HG03469 (cell line): ENCODE measurements at regions not wholly inside any gene's neighbourhood (a gene's known extent, or its start where the extent isn't known, plus 50 kb on each side); places are given as distances from the start of the nearest gene placed in this dataset.

Experiments
- ATAC-seq: cut with Tn5 transposase; IDR thresholded peaks from one replicate; pipeline ENCODE4 v1.9.1; 2021; ENCODE audit warnings: mild to moderate bottlenecking, moderate library complexity, moderate number of reproducible peaks; ENCODE audit not compliant: unreplicated experiment

DNA sequence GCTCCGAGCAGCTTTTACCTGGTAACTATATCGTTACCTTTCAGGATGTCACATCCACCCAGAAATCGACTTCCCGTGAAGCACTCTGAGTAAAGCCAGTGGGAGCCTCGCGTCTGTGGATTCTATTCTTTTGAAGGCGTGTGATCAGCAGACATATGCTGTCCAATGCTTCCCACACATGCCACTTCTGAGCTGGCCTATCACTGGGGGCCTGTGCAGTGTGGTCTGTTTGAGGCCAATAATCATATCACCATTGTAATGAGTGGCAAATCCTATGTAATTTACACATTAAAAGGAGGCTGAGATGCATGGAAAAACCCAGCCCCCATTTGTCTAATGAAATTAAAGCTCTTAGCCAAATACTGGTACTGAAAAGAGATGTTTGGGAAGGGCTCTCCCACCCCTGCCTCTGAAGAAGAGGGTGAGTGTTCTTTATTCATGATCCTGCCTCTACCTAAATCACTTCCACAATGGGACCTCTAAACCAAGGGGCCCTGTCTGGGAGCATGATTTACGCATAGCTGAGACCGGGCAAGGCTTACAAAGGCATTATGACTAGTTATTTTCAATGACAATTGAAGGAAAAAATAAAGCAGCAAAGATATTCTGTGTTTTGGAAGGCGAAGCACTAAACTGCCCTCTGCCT is 686.8 kb downstream of the ZEB2 start:
- no peak for ATAC-seq

DNA sequence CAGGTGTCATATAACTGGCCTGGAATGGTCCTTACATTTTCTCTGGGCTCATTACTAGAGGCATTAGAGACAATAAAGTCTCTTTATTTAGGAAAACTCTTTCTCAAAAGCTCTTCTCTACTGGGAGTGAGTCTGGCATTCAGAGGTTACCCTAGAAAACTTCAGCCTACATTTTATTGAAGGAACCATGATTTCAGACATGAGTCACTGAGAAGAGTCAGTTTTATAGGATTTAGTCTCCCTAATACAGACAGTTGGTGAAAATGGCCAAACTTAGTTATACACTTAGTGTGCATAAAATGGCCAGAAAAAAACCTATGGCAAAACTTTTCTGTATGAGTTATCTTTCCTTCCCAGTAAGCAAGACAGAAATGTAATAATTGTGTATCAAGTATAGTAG is 689.4 kb downstream of the ZEB2 start:
- no peak for ATAC-seq

DNA sequence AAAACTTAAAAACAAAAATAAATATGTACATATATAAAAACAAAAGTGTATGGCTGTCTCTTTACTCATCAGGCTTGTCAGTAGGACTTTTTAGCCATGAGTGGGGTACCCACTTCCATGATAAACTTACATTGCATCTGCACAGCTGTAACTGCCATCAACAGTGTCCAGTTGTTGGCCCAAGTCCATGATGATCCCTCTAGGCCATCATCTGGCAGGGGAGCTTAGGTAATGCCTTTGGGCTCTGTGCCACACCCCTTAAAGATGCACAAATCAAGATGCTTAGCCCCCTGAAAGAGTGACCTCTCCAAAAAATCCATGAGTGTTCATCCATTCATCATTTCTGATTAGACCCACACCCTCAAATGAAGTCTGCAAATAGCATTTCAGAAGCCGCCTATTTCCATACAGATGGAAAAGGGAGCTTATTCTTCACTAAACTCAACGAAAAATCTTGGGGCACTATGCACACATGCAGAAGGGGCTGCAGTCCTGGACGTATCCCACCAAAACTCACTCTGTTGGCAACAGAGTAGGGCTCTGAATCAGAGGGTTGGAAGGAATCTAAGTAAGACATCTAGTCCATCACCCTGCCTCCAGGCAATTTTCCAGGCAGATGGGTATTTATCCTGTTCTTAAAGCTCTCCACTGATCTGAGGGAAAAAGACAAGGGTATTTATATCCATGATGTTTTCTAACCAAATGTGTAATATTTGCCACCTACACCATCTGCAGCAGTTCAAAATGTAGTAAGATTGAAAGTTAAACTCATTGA is 691.0 kb downstream of the ZEB2 start:
- ATAC-seq: no peak

DNA sequence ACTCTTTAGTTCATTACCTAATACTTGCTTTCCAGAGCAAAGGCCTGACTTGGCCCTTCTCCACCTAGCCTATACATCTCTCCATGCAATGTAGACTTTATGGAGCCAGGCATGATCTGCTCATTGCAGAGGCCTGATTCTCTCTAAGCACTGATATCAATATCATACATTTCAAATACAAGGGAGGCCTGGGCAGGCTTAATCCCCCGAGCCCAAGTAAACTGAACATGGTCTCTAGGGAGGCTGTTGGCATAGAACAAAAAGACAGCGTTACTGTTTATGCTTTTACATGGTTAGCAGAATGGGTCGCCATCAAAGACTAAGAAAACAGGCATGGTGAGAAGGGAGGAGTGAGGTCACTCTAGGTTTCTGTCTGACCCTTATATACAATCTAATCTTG is 695.1 kb downstream of the ZEB2 start:
- no peak for ATAC-seq

DNA sequence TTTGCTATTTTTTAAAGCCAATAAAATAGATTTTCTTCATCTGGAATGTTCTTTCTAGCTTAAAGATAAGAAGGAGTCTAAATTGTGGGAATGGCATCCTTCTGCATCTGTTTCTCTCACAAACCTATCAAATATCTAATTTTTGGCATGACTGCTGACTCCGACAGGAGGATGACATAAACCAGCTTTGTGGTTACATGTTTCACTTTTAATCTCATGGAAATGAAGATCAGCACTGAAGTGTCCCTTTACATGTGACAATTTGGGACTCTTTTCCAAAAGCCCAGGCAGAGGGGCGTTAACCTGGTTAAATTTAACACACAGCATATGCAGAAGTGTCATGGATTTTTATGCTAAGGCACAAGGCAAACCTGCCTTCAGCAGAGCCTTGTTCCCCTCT is 694.7 kb downstream of the ARHGAP15 start:
- ATAC-seq: no peak

DNA sequence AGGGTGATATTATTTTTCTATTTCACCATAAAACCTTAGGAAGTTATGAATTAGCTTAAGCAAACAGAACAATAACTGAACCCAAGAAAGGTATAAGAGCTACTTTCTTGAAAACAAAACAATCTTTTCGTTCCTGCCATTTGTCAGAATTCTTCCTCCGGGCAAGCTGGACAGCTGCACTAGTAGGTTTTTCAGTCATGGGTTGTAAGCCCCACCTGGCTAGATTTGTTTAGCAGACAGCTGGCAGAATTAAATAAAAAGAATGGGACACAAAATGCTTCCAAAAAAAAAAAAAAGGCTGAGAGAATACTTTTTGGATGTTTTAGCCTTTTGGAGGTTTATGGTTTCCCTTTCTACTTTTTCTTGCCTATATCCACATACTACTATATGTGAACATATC is 694.1 kb downstream of the ARHGAP15 start:
- ATAC-seq: no peak

DNA sequence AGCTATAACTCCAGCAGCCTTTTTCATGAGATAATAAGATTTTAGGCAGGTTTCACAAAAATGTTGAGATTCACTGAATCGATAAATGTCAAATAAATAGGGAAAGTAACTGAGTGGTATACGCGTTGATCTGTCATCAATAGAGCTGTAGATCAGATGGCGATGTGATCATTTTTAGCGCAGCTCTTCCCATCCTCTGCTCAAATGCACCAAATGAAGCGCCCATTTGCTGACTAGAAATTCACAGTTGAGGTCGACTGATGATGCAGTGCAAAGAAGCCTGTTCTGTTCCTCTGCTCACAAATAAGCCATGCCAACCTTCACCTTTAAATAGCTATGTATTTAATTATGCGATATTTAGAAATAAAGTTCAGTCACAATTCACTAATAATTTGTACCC is 693.5 kb downstream of the ARHGAP15 start:
- no peak for ATAC-seq

DNA sequence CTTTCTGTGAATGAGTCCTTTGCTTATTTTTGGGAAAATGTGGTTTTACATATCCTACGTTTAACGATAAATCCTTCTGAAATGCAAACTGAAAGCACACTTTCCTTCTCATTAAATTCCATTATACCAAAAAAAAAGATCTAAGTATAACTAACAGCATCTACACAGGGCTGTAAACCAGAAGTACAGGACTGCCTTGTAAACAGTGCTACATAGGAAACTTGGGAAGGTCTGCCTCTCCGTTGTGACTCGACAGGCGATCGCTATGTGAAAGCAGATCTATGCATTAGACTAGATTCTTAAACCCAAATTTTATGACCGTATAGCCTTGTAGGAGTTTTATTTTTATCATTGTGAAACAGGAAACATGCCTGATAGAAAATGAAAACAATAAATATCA is 690.5 kb downstream of the ARHGAP15 start:
- ATAC-seq: no peak

DNA sequence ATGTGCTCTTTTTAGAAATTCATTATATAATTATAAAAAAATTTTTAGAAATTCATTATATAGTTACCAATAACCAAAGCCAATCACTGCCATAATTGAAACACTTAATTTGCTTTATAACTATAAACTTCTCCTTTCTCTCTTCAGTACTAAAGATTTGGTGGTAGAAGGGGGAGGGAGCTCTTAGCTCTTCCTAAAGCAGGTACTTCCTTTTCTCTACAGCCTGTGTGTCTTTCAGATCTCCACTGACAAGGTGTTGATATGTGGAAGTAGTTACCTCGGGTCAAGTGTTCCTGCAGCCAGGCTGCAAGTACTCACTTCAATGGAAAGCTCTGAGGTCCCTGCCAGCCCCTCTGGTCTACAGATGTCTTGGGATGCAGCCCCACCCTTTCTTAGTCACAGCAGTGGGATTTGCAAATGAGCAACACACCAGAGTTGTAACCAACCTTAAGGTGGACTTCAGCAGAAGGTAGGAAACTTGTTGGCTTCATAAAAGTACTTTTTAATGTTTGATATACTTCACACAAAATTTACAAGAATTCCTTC is 690.0 kb downstream of the ARHGAP15 start:
- no peak for ATAC-seq
